ENCODE measurements at regions not wholly inside any gene's neighbourhood (a gene's known extent, or its start where the extent isn't known, plus 50 kb on each side); places are given as distances from the start of the nearest gene placed in this dataset.

GRCh38 chr4:37002625-37003024 is 241.9 kb upstream of the NWD2 start:
- no peak for TF ChIP-seq CTCF (conservative IDR thresholded peaks at IDR 0.05)
- TF ChIP-seq EZH2 (IDR thresholded peaks at IDR 0.05; ENCODE audit: low read depth): no peak

Measured in PC-9 (cell line).